ENCODE measurements at regions not wholly inside any gene's neighbourhood (a gene's known extent, or its start where the extent isn't known, plus 50 kb on each side); places are given as distances from the start of the nearest gene placed in this dataset.

DNA sequence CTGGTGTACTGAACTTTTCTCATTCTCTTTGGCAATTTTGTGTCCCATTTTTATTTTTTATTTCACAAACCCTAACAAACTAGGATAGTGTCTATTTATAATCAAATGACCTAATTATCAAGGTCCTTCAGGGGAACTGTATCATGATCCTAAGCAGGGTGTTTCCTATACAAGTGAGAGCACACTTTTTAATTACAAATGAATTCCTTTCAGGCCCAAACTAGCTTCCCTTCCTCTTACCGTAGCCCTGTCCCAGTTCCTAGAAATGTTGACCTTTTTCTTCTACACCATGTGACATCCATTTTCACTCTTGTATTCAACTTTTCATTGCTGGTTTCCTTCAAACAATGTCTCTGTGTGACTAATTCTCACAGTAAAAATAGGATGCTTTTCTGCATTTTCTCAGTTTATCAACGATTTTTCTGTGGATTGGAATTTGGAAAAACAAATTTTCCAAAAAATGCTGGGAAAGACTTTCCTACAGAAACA lies 411.4 kb downstream of the CCDC91 start:
- no peak for DNase-seq (ENCODE audit: low read depth, low spot score)

DNA sequence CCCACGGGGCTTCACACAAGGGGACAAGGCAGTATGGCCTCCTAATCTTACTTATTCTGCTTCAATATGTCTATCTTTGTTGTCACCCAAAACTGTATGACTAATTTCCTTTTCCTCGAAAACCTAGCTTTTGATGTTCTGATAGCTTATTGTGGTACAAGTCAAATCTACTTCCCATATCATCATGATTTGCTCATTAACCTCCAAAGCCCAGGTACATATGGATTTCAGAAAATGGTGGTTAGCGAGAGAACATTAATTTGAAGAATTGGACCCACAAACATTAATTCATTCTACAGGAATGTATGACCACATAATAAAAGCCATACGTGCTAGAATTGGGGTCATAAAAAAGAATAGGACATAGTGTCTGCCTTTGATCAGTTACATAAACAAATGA lies 412.5 kb downstream of the CCDC91 start:
- DNase-seq (ENCODE audit: low read depth, low spot score), result no peak

DNA sequence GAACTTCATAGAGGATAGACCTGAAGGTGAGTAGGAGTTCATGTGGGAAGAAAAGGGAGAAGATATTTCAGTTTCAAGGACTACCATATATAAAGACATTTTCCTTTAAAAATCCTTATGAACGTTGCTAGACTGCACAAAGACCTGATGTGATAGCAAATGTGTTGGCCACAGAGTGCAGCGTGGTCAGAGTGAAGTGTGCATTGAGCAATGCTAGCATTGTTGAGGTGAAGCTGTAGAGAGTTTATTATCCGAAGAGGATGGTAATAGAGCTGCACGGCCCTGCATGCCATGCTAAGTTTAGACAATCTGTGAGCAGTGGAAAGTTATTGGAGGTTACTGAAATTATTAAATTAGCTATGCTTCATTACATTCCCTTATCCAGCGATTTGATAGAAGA lies 413.0 kb downstream of the CCDC91 start:
- no peak for DNase-seq (ENCODE audit: low read depth, low spot score)

DNA sequence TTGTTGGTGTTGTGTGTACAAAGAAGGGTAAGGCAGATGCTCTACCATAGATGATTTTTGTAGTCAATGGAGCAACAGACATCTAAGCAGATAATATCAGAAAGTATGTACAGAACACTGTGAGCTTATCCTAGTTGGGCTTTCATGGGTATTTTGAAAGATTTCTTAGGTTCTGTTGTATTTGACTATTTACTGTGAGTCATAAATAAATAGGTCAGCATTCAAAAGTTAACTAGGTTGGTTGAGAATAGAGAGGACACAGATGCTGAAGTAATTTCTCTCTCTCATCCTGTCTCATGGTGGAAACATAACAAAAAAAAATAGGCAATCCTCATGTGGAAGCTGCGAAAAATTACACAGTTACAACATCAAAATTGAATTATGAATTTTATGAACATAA lies 413.5 kb downstream of the CCDC91 start:
- DNase-seq (ENCODE audit: low read depth, low spot score), result no peak

DNA sequence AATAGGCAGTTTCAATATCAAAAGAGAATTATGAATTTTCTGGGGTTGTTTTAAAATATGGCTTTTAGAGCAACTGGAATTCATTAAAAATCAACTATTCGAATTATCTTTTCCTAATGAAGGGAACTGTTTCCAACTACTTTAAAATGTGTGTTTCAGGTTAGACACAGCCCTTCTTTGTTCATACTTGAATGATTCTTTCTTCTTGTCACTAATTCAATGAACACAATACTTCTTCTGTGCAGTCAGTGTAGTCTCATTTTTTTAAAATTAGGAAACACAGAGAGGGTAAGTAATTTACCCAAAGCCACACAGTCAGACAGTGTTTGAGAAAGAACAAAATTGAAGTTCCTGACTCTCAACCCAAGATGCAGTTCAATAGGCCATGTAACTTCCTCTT lies 414.0 kb downstream of the CCDC91 start:
- no peak for DNase-seq (ENCODE audit: low read depth, low spot score)

DNA sequence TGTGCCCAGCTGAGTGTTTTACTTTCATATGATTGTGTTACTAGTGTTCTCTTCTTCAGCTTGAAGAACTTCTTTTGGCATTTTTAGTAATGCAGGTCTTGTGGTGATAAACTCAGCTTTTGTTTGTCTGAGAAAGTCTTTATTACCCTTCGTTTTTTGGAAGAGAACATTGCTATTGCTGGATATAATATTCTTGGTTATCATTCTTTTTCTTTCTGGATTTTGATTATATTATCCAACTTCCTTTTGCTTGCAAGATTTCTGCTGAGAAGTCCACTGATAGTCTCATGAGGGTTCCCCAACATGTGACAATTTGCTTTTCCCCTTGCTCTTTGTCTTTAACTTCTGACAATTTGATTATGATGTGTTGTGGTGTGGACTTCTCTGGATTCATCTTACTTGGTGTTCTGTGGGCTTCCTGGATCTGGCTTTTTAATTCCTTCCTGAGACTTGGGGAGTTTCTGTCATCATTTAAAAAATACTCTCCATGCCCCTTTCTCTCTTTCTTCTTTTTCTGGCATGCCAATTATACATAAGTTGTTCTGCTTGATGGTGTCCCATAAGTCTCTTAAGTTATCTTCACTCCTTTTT lies 416.8 kb downstream of the CCDC91 start:
- DNase-seq (ENCODE audit: low read depth, low spot score), result no peak

DNA sequence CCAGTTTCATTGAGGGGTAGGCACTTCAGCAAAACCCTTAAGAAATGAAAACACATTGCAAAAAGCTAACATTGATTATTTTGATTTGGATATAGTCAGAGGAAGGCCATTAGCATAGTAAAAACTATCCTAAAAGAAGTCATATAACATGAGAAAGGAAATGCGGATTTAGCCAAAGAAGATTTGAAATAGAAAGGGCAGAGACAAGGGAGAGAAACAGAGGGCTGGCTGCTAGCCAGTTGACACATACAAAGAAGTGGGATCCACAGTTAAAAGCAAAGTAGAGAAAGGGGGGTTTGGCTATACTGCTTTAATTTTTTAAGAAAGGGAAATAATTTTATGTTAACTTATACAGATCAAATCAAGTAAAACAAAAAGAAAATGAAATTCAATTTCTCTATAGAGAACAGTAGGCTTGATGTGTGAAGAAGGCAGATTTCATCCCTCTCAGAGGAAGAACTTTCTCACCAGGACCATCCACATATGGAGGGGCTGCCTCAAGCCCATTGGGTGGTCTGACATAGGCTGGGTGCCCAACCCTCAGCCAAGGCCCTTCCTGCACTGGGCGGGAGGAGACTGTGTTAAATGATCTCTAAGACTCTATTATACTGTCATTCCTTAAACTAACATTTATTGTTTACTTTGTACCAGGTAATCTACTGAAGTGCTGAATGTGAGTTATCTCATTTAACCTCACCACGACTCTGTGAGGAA lies 420.3 kb downstream of the CCDC91 start:
- DNase-seq (ENCODE audit: low read depth, low spot score), result no peak

DNA sequence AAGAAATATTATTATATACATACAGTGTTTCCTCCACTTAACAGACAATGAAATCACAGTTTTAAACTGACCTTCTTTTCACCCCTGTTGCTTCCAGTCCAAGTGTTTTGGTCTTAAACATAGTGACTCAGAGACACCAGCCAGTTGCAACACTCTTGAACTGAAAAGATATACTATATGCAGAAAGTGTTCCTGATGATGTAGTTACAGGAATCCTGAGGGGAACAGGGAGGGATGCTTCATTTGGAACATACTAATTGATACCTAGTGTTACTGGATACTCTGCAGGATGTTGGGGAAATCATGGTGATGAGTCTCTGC lies 420.8 kb downstream of the CCDC91 start:
- no peak for DNase-seq (ENCODE audit: low read depth, low spot score)

DNA sequence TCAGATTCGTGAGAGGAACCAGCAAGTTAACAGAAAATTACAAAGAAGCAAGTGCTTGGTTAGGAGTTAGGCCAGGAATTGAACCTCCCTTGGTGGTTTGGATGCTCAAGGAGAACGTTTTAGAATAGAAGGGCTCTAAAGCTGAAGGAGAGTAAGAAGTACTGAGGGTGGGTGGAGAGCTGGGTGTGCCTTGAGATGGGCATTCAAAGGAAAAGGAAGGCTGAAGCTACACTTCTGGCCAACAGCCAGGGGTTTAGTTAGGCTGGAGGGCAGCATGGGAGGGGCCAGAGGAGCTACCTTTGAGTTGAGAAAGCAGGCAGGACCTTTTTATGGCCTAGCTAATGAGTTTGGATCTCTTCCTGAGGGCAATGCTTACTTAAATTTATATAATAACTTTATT lies 421.2 kb downstream of the CCDC91 start:
- no peak for DNase-seq (ENCODE audit: low read depth, low spot score)

DNA sequence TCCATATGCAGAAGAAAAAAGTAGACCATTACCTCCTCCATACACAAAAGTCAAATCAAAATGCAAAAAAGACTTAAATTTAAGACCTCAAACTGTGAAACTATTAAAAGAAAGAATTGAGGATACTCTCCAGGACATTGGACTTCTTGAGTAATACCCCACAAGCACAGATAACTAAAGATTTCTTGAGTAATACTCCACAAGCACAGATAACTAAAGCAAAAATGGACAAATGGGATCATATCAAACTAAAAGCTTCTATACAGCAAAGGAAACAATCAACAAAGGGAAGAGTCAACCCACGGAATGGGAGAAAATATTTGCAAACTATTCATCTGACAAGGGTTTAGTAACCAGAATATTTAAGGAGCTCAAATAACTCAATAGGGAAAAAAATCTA lies 427.9 kb downstream of the CCDC91 start:
- no peak for DNase-seq (ENCODE audit: low read depth, low spot score)

DNA sequence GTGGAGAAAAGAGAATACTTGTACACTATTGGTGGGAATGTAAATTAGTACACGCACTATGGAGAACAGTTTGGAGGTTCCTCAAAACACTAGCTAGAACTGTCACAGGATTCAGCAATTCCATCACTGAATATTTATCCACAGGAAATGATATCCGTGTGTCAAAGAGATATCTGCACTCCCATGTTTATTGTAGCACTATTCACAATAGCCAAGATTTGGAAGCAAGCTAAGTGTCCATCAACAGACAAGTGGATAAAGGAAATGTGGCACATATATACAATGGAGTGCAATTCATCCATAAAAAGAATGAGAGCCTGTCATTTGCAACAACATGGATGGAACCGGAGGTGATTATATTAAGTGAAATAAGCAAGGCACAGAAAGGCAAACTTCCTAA lies 428.5 kb downstream of the CCDC91 start:
- no peak for DNase-seq (ENCODE audit: low read depth, low spot score)

DNA sequence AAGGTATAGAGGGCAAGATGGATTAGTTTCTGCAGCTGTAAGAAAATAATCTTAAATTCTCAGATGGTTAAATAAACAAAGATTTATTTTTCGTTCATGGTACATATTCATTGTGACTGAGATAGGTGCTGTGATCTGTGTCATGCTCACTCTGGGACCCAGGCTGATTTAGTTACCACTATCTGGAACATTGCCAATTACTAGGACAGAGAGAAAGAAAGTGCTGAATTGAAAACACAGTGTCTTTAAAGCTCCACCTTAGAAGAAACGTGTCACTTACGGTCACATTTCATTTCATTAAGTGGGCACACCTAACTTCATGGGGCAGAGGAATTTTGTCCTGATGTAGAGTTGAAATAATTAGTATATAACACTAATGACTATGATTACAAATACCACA lies 430.0 kb downstream of the CCDC91 start:
- DNase-seq (ENCODE audit: low read depth, low spot score), result no peak

DNA sequence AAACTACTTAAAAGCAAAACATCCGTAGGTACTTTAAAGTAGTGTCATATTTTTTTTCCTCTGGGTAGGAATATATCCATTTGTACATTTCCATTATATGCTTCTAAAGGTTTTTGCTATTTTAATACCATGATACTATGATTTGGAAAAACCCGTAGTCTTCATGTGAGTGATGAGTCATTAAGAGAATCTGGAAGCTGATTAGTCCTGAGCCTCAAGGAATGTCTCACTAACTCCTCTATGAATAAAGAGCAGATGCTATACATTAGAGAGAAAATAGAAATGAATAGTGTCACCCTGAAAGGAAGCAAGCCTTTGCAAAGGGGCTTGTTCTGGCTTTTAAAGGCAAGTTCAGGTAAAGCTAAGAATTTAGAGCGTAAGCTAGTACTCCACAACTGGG lies 432.1 kb downstream of the CCDC91 start:
- DNase-seq (ENCODE audit: low read depth, low spot score), result no peak

DNA sequence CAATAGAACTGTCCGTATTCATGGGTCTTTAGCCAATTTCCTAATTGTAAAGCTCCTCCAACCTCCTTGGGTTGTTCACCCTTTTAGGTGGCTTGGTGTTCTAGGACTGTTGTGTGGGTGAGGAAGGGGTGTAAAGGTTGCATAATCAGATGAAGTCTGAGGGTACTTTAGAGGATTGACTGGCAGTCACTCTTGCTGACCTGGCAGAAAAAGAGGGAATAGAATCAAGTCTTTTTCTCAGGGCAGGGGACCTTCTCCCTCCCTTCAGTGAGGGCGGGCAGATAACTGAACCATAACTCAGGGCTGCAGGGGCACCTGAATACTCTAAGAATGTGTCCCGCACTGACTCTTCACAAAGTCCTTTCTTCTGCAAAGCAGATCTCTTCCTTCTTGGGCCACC lies 436.2 kb downstream of the CCDC91 start:
- DNase-seq (ENCODE audit: low read depth, low spot score), result no peak

DNA sequence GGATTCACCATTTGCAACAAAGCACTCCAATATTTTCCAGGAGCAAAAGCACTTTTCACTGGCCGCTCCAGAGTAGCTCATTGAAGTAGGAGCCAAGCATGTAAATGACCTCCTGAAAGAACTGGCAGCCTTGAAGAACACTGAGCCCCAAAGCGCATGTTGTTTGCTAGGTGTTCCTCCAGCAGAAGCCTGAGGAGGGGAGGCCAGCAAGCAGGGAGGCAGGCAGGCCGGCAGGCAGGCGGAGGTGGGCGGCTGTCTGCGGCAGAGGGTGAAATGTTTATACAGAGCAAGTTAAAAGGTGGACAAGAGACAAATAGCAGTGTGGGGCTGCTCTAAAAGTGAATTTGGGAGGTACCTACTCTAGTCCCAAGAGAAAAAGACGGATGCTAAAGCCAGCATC lies 439.4 kb downstream of the CCDC91 start:
- DNase-seq (ENCODE audit: low read depth, low spot score), result no peak

DNA sequence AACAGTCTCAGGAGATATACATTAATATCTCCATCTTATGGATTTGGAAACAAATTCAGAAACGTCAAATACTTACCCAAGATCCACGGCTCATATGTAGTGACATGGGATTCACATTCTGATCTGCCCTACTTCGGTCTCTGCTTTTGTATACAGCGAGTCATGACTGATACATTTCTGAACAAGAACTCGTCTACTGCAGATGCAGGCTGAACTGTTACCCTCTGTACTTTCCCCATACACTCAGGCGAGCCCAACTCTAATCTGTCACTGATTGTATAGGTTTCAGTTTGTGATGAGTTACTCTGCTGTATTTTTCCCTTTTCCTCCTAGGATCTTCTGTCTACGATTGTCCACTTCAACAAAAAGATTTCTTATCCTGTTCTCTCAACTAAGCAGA lies 441.6 kb downstream of the CCDC91 start:
- DNase-seq (ENCODE audit: low read depth, low spot score), result no peak

DNA sequence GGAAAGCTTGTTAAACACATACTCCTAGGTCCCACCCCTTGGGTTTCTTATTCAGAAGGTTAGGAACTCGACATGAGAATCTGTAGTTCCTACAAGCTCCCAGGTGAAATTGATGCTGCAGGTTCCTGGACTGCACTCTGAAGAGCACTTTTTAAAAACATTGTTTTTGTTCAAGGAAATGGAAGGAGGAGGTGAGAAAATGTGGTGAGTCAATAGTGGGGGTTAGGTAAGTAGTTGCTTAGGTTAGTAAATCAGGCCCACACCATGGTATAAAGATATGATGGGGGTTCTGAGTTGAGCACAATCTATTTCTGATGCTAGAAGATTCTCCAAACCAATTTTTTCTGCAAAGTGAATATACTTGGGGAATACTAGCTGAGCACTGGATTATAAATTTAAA lies 450.3 kb downstream of the CCDC91 start:
- no peak for DNase-seq (ENCODE audit: low read depth, low spot score)

DNA sequence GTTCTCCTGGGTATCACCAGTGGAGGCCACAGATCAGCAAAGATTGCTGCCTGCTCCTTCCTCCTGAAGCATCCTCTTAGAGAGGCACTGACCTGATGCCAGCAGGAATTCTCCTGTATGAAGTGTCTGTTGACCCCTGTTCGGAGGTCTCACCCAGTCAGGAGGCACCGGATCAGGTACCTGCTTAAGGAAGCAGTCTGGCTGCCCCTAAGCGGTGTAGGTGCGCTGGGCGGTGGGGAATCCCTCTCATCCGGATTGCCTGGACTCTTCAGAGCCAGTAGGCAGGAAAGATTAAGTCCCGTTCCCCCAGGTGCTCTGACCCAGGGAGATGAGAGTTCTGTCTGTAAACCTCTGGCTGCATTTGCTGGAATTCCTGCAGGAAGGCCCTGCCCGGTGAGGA lies 455.2 kb downstream of the CCDC91 start:
- DNase-seq (ENCODE audit: low read depth, low spot score), result no peak

DNA sequence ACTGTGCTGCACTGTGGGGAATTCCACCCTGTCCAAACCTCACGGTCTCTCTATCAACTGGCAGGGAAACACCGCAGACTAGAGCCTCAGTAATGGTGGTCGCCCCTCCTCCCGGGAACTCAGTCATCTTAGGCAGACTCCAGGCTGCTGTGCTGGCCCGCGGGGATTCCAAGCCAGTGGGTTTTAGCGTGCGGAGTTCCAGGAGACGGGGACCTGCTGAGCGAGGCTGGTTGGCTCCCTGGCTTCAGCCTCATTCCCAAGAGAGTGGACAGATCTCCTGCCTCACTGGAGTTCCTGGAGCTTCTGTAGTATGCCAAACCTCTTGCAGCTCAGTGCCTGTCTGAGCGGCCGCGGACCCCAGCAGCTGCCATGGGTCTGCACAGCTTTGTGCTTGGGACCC lies 455.6 kb downstream of the CCDC91 start:
- no peak for DNase-seq (ENCODE audit: low read depth, low spot score)

DNA sequence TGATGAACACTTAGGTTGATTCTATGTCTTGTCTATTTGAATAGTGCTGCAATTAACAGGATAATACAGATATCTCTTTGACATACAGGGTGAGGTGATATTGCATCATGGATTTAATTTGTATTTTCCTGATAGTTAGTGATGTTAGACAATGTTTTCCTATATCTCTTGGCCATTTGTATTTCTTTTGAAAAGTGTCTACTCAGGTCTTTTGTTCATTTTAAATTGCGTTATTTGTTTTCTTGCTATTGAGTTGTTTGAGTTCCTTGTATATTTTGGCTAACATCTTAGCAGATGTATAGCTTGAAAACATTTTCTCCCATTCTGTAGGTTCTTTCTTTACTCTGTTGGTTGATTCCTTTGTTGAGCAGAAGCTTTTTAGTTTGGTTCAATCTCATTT lies 460.6 kb downstream of the CCDC91 start:
- no peak for DNase-seq (ENCODE audit: low read depth, low spot score)

DNA sequence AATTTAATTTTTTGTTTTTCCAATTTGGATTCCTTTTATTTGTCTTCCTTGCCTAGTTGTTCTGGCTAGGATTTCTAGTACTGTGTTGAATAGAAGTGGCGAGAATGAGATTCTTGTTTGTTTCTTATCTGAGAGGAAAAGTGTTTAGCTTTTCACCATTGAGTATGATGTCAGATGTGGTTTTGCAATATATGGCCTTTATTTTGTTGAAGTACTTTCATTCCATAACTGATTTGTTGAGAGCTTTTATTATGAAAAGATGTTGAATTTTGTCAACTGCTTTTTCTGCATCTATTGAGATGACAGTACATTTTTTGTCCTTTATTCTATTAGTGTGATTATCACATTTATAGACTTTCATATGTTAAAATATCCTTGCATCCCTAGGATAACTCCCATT lies 462.0 kb downstream of the CCDC91 start:
- no peak for DNase-seq (ENCODE audit: low read depth, low spot score)

DNA sequence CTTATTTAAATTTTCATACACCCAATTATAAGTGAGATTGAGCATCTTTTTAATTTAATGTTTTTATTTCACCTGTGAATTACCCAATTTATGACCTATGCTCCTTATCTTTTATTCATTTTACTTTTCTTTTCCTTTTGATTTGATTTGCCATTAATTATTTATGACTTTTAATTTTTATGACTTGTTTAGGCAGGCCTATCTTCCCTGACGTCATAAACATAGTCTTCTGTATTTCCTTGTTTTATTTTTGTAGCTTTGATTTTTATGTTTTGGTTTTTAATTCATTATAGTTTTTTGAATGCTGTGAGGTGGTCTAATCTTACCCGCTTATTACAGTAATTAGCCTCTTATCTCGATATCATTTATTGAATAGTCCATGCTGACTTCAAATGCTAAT lies 467.1 kb upstream of the FAR2 start:
- DNase-seq (ENCODE audit: low read depth, low spot score), result no peak

DNA sequence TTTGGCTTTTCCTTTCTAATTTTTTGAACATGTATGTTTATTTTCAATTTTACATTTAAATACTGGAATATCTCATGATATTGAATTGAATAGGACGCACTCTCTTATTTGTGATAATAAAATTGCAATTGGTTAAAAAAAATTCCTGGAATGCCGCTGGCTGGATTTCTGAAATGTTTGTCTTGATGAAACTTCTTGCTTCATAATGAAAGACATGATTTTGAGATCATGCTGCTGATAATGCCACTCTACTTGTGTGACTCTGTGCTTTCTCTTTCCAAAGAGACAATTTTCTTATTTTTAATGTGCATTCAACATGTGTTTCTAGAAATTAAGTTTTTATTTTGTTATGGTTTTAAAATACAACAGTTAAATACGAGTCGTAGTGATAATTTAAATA lies 465.7 kb upstream of the FAR2 start:
- DNase-seq (ENCODE audit: low read depth, low spot score), result no peak
